Psoas muscle (tissue), 7 donors: ENCODE measurements at regions not wholly inside any gene's neighbourhood (a gene's known extent, or its start where the extent isn't known, plus 50 kb on each side); places are given as distances from the start of the nearest gene placed in this dataset.

Experiments used
- ATAC-seq, 4 donors: fragments of 200-7000 bp; cut with Tn5 transposase; one replicate each; pipeline ENCODE4 v1.9.1; 2020; ENCODE audit warnings: moderate library complexity in 3 of 4, mild to moderate bottlenecking in 2 of 4
- DNase-seq, 2 donors: peaks; one replicate each; pipeline ENCODE4 v3.0.0-alpha.2; 2020
- H3K27ac ChIP-seq: fragments of 200-600 bp; one replicate; pipeline ENCODE4 v1.8.0; 2022
- H3K27me3 ChIP-seq, 3 donors: fragments of 200-600 bp in 1 of 3; one replicate each; pipeline versions ENCODE4 v1.6.1 to v1.8.0; 2013 to 2022; ENCODE audit warnings: low read length in 2 of 3, mild to moderate bottlenecking in 2 of 3, moderate library complexity in 1 of 3; ENCODE audit not compliant: insufficient read depth in 3 of 3
- H3K36me3 ChIP-seq, 2 donors: fragments of 200-600 bp in 1 of 2; one replicate each; pipeline versions ENCODE4 v1.6.1 to v1.8.0; 2013 to 2022; ENCODE audit warnings: low read depth in 1 of 2, mild to moderate bottlenecking in 1 of 2, moderate library complexity in 1 of 2; ENCODE audit not compliant: insufficient read depth in 1 of 2
- H3K4me1 ChIP-seq: fragments of 200-600 bp; one replicate; pipeline ENCODE4 v1.8.0; 2022
- H3K4me3 ChIP-seq: fragments of 200-600 bp; one replicate; pipeline ENCODE4 v1.8.0; 2022; ENCODE audit warnings: mild to moderate bottlenecking
- H3K9me3 ChIP-seq: fragments of 200-600 bp; one replicate; pipeline ENCODE4 v1.8.0; 2022
- WGBS, 3 donors: extraction: QIAGEN DNeasy Blood & Tissue Kit; methylation state at CpG; one replicate each; pipeline versions ENCODE4 v1.1.6 to v1.1.7; 2013; 5-methylcytosine and 5-hydroxymethylcytosine counted together
- intact Hi-C, 2 donors: fragments of 100-400 bp; cut with DNase I; formaldehyde crosslinking; loops; one replicate each; pipeline versions ENCODE4 v1.11.0 to v1.14.2; 2022
- TF ChIP-seq, protein P1 (sequence below): fragments of 200-600 bp; IDR thresholded peaks from one replicate; pipeline ENCODE4 v1.8.0; 2022; ENCODE audit warnings: antibody characterized with exemption
- donor health status: healthy with polysubstance abuse.
- donor health status: DM: no; HTN: no; CAD: no; lungs with moderate emphysema.
- donor health status: Bipolar disorder and iron deficiency.
- donor health status: healthy.
- donor health status: DM: yes; HTN: yes; CAD: no.
- donor health status: DM: no; HTN: no; CAD: no.
- donor health status: DM: yes; HTN: yes; CAD: no.

DNA sequence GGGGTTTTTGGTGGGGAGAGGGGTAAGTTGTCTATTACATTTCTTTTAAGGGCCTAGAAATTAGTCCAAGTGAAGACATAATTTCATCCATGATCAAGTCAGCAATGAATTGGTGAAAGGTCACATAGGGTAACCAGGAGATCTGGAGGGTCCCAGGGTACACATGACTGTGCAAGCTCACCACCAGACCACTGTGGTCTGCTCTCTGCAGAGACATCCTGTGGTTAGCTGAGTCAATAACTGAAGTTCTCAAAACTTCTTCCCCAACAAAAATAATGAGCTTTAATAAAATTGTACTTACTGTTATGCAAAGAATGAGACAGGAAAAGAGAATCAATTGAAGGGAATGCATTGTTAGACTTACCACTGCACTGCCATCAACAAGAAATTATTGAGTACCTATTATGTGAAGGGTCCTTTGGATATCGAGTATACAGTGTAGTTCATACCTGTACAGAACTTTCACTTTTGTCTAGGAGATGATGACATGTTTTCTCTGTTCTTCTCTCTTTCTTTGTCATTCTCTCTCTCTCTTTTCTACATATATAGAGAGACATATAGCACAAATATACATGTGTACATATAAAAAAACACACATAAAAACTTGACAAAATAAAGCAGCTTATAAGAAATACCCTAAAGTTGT, 209.8 kb downstream of the GJA1 start:
- 86 to 93% (median 91%) methylated on average over 1 of the region's 1 CpG for WGBS, 3 donors
- Histone ChIP-seq H3K9me3 (peaks cover 4% of the 10 kb centered on the region), H3K4me3 (no peak overlapping the region), H3K4me1 (no peaks in the 10 kb centered on the region), H3K27me3 (no peaks in the 10 kb centered on the region), H3K27ac (no peak overlapping the region), H3K36me3 (no peaks in the 10 kb centered on the region)
- DNase-seq (no peak), ATAC-seq (no peak)
- intact Hi-C loops: loop anchor here in 1 of 2 donors (5.0 kb wide), 1 partner anchor 122 kb away; no protein-coding TSS in a partner anchor
- TF ChIP-seq, protein P1, sequence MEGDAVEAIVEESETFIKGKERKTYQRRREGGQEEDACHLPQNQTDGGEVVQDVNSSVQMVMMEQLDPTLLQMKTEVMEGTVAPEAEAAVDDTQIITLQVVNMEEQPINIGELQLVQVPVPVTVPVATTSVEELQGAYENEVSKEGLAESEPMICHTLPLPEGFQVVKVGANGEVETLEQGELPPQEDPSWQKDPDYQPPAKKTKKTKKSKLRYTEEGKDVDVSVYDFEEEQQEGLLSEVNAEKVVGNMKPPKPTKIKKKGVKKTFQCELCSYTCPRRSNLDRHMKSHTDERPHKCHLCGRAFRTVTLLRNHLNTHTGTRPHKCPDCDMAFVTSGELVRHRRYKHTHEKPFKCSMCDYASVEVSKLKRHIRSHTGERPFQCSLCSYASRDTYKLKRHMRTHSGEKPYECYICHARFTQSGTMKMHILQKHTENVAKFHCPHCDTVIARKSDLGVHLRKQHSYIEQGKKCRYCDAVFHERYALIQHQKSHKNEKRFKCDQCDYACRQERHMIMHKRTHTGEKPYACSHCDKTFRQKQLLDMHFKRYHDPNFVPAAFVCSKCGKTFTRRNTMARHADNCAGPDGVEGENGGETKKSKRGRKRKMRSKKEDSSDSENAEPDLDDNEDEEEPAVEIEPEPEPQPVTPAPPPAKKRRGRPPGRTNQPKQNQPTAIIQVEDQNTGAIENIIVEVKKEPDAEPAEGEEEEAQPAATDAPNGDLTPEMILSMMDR: no peak

DNA sequence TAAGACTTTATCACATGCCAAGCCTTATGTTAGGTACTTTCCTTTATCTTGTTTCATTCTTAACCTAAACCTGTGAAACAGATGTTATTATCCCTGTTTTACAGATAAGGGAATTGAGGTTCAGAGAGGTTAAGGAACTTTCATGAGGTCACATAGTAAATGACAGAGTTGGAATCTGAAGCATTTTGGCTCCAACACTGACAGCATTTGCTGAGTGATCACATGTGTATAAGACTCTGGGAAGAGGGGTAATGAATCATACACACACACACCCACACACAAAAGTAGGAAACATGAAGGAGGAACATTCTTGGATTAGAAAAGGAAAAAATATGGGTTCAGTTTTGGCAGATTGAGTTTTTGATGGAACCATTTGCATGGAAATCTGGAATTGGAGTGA, 212.5 kb downstream of the GJA1 start:
- H3K27me3 ChIP-seq: no peaks in the 10 kb centered on the region
- TF ChIP-seq, protein P1: no peak
- no peaks in the 10 kb centered on the region for H3K36me3 ChIP-seq
- DNase-seq (no peak), ATAC-seq (no peak)
- H3K27ac ChIP-seq: no peak overlapping the region
- peaks cover 2% of the 10 kb centered on the region for H3K9me3 ChIP-seq
- no peak overlapping the region for H3K4me3 ChIP-seq
- intact Hi-C loops: loop anchor here in 1 of 2 donors (5.0 kb wide), 1 partner anchor 119 kb away; no protein-coding TSS in a partner anchor
- no peaks in the 10 kb centered on the region for H3K4me1 ChIP-seq

- Histone ChIP-seq H3K4me3 (no peak overlapping the region), H3K4me1 (no peaks in the 10 kb centered on the region), H3K36me3 (no peaks in the 10 kb centered on the region), H3K27ac (no peak overlapping the region), H3K27me3 (no peaks in the 10 kb centered on the region), H3K9me3 (no peaks in the 10 kb centered on the region)
- 63 to 84% (median 73%) methylated on average over 2 of the region's 2 CpGs for WGBS, 3 donors
- TF ChIP-seq, protein P1: no peak
- DNase-seq (no peak), ATAC-seq (no peak)
- intact Hi-C loops: loop anchor here in 1 of 2 donors (5.0 kb wide), 3 partner anchors 117 to 213 kb away; partner anchors contain the start of gene GJA1
Measured at GRCh38 chr6:121649951-121650350, 214.5 kb downstream of the GJA1 start.

- intact Hi-C loops: loop anchor here in 1 of 2 donors (5.0 kb wide), 2 partner anchors 196 to 214 kb away; partner anchors contain the start of gene GJA1
- Histone ChIP-seq H3K27me3 (no peaks in the 10 kb centered on the region), H3K4me3 (no peak overlapping the region), H3K27ac (no peak overlapping the region), H3K36me3 (no peaks in the 10 kb centered on the region), H3K4me1 (no peaks in the 10 kb centered on the region), H3K9me3 (no peaks in the 10 kb centered on the region)
- 12 to 32% (median 20%) methylated on average over 1 of the region's 1 CpG for WGBS, 3 donors
- no peak for DNase-seq
- TF ChIP-seq, protein P1: no peak
- ATAC-seq: peak in 1 of 4 donors; percentile 30
Measured at GRCh38 chr6:121651420-121651819, 216.0 kb downstream of the GJA1 start.
